DND-41 (cell line): ENCODE measurements at regions not wholly inside any gene's neighbourhood (a gene's known extent, or its start where the extent isn't known, plus 50 kb on each side); places are given as distances from the start of the nearest gene placed in this dataset.

Source experiments
- ATAC-seq: fragments of 200-7000 bp; cut with Tn5 transposase; 3 replicates; pipeline ENCODE4 v1.9.1; 2021; ENCODE audit warnings: low read depth; ENCODE audit not compliant: insufficient read depth
- DNase-seq: peaks from one replicate; pipeline ENCODE4 v3.0.0-alpha.2; 2020
- H2AFZ ChIP-seq: 2 replicates; pipeline ENCODE4 v1.6.0; 2012; ENCODE audit warnings: low read depth, low read length
- H3K27ac ChIP-seq: 2 replicates; pipeline ENCODE4 v1.5.1; 2012; ENCODE audit warnings: low read length, inconsistent platforms
- H3K27me3 ChIP-seq: fragments of 200-600 bp; sonication (generic); 2 replicates; pipeline ENCODE4 v1.6.0; 2012; ENCODE audit warnings: low read length, mild to moderate bottlenecking, inconsistent platforms; ENCODE audit not compliant: insufficient read depth, poor library complexity
- H3K36me3 ChIP-seq: 2 replicates; pipeline ENCODE4 v1.5.1; 2012; ENCODE audit warnings: low read length, inconsistent platforms; ENCODE audit not compliant: insufficient read depth
- H3K4me1 ChIP-seq: 2 replicates; pipeline ENCODE4 v1.5.1; 2012; ENCODE audit warnings: mild to moderate bottlenecking, low read length; ENCODE audit not compliant: insufficient read depth
- H3K4me2 ChIP-seq: 2 replicates; pipeline ENCODE4 v1.6.0; 2012; ENCODE audit warnings: mild to moderate bottlenecking, moderate library complexity, low read length, inconsistent platforms; ENCODE audit not compliant: insufficient read depth
- H3K4me3 ChIP-seq, 2 experiments: fragments of 200-600 bp in 1 of 2; shearing (Covaris generic) in 1 of 2; 2 replicates each; pipeline ENCODE4 v1.5.1; 2012 to 2016; ENCODE audit warnings: inconsistent platforms in 2 of 2, low read length in 2 of 2, mild to moderate bottlenecking in 2 of 2, low read depth in 1 of 2, moderate library complexity in 1 of 2
- H3K79me2 ChIP-seq: 2 replicates; pipeline ENCODE4 v1.6.0; 2012; ENCODE audit warnings: low read length, inconsistent platforms; ENCODE audit not compliant: insufficient read depth
- H3K9ac ChIP-seq: 2 replicates; pipeline ENCODE4 v1.6.0; 2012; ENCODE audit warnings: low read depth, mild to moderate bottlenecking, inconsistent platforms, low read length, moderate library complexity
- H3K9me3 ChIP-seq: 2 replicates; pipeline ENCODE4 v1.5.1; 2012; ENCODE audit warnings: low read length, moderate library complexity, mild to moderate bottlenecking, inconsistent platforms; ENCODE audit not compliant: insufficient read depth, severe bottlenecking
- H4K20me1 ChIP-seq: 2 replicates; pipeline ENCODE4 v1.6.0; 2012; ENCODE audit warnings: low read length; ENCODE audit not compliant: insufficient read depth
- CTCF ChIP-seq: IDR thresholded peaks from 2 replicates; pipeline ENCODE4 v1.5.1; 2012; ENCODE audit warnings: borderline replicate concordance, low read length, moderate library complexity, mild to moderate bottlenecking; ENCODE audit not compliant: poor library complexity, severe bottlenecking; ENCODE audit errors: extremely low read depth
- EZH2 ChIP-seq: IDR thresholded peaks from 3 replicates; pipeline ENCODE4 v1.6.1; 2012; ENCODE audit warnings: borderline replicate concordance, low read depth, mild to moderate bottlenecking, moderate library complexity, low read length, inconsistent platforms; ENCODE audit not compliant: severe bottlenecking

- Histone ChIP-seq H4K20me1 (no peaks in the 10 kb centered on the region), H3K4me2 (no peak overlapping the region), H3K4me1 (peaks cover 21% of the 10 kb centered on the region), H3K36me3 (no peaks in the 10 kb centered on the region), H3K9ac (no peak overlapping the region), H3K27ac (no peak overlapping the region), H3K4me3 (no peak overlapping the region), H3K79me2 (no peaks in the 10 kb centered on the region), H2AFZ (no peak overlapping the region), H3K9me3 (no peaks in the 10 kb centered on the region), H3K27me3 (no peaks in the 10 kb centered on the region)
- ATAC-seq (no peak), DNase-seq (no peak)
- no peak for TF ChIP-seq CTCF
- TF ChIP-seq EZH2: no peak
Measured at GRCh38 chr3:16802389-16802788, 82.4 kb upstream of the PLCL2 start.

- no peak overlapping the region for H3K4me2 ChIP-seq
- no peaks in the 10 kb centered on the region for H3K9me3 ChIP-seq
- no peak overlapping the region for H3K27ac ChIP-seq
- H3K36me3 ChIP-seq: no peaks in the 10 kb centered on the region
- H3K4me3 ChIP-seq: no peak overlapping the region
- H3K9ac ChIP-seq: no peak overlapping the region
- H3K4me1 ChIP-seq: peaks cover 21% of the 10 kb centered on the region
- H4K20me1 ChIP-seq: no peaks in the 10 kb centered on the region
- H2AFZ ChIP-seq: no peak overlapping the region
- DNase-seq (no peak), ATAC-seq (no peak)
- H3K27me3 ChIP-seq: no peaks in the 10 kb centered on the region
- H3K79me2 ChIP-seq: no peaks in the 10 kb centered on the region
- TF ChIP-seq EZH2 (no peak), CTCF (no peak)
Measured at GRCh38 chr3:16803019-16803418, 81.7 kb upstream of the PLCL2 start.

GRCh38 chr3:16807391-16807790 is 77.4 kb upstream of the PLCL2 start:
- Histone ChIP-seq H3K79me2 (no peaks in the 10 kb centered on the region), H3K36me3 (no peaks in the 10 kb centered on the region), H2AFZ (no peak overlapping the region), H3K4me2 (no peak overlapping the region), H3K9me3 (no peaks in the 10 kb centered on the region), H3K9ac (no peak overlapping the region), H4K20me1 (no peaks in the 10 kb centered on the region), H3K4me3 (no peak overlapping the region), H3K27me3 (no peaks in the 10 kb centered on the region), H3K27ac (no peak overlapping the region), H3K4me1 (peaks cover 12% of the 10 kb centered on the region)
- ATAC-seq (no peak), DNase-seq (no peak)
- TF ChIP-seq EZH2 (no peak), CTCF (no peak)
